Tibial nerve (tissue), 4 donors: ENCODE measurements at regions not wholly inside any gene's neighbourhood (a gene's known extent, or its start where the extent isn't known, plus 50 kb on each side); places are given as distances from the start of the nearest gene placed in this dataset.
"Not testable (repeated sequence)": the region's sequence is repeated elsewhere in the genome, so short reads cannot be mapped to it uniquely, and the experiment has no call there.

Experiments used
- DNase-seq, 2 donors: peaks; one replicate each; pipeline ENCODE4 v3.0.0-alpha.2; 2019; ENCODE audit warnings: low spot score in 2 of 2
- H3K27ac ChIP-seq, 4 donors: fragments of 200-600 bp; sonication (generic) in 3 of 4; one replicate each; pipeline ENCODE4 v1.5.1; 2017 to 2019; ENCODE audit warnings: mild to moderate bottlenecking in 1 of 4
- H3K27me3 ChIP-seq, 2 donors: fragments of 200-600 bp; sonication (generic) in 1 of 2; one replicate each; pipeline versions ENCODE4 v1.5.1 to v1.6.0; 2017 to 2019
- H3K36me3 ChIP-seq, 3 donors: fragments of 200-600 bp; sonication (generic); one replicate each; pipeline ENCODE4 v1.5.1; 2018 to 2019
- H3K4me1 ChIP-seq, 4 donors: fragments of 200-600 bp; sonication (generic) in 3 of 4; one replicate each; pipeline ENCODE4 v1.5.1; 2017 to 2019
- H3K4me3 ChIP-seq, 4 donors: fragments of 200-600 bp; sonication (generic) in 3 of 4; one replicate each; pipeline ENCODE4 v1.5.1; 2017 to 2019; ENCODE audit warnings: mild to moderate bottlenecking in 1 of 4, moderate library complexity in 1 of 4
- H3K9me3 ChIP-seq, 4 donors: fragments of 200-600 bp; sonication (generic) in 3 of 4; one replicate each; pipeline ENCODE4 v1.5.1; 2017 to 2019
- EP300 ChIP-seq, 2 donors: sonication (generic); formaldehyde crosslinking; IDR thresholded peaks; one replicate each; pipeline ENCODE4 v1.6.1; 2017; ENCODE audit warnings: antibody characterized with exemption in 2 of 2, mild to moderate bottlenecking in 1 of 2
- POLR2A ChIP-seq, 2 donors: fragments of 450-650 bp; IDR thresholded peaks; one replicate each; pipeline ENCODE4 v1.6.1; 2017; ENCODE audit warnings: antibody characterized with exemption in 2 of 2, mild to moderate bottlenecking in 2 of 2, moderate library complexity in 2 of 2
- WGBS, 2 donors: methylation state at CpG; one replicate each; pipeline ENCODE4 v1.1.5; 2018; 5-methylcytosine and 5-hydroxymethylcytosine counted together
- TF ChIP-seq, protein P1 (sequence below), 5 experiments: fragments of 200-600 bp in 3 of 5; fragments of 450-650 bp in 2 of 5; sonication (generic) in 3 of 5; IDR thresholded peaks; one replicate each; pipeline ENCODE4 v1.5.1; 2016 to 2019; ENCODE audit warnings: antibody characterized with exemption in 5 of 5, mild to moderate bottlenecking in 3 of 5, moderate library complexity in 2 of 5

DNA sequence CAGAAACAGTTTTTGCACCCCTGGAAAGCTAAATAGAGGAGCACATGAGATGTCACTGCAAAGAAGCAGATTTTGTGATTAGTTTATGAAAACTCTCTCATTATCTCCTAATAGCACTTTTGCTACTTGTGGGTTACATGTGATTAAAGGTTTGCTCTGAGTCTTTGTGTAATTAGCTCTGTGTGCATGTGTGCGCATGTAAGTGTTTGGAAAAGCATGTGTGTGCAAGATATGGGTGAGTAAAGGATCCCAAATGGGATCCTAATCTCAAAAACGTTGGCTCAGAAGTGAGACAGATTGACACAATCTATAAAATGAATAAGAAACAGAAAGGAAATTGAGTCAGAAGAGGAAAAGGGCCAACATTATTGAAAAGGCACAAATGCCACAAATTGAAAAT lies 104.5 kb downstream of the SKIDA1 start:
- WGBS, 2 donors: 62 to 69% methylated on average over 2 of the region's 2 CpGs
- H3K9me3 ChIP-seq: no peaks in the 10 kb centered on the region
- TF ChIP-seq POLR2A (IDR thresholded peaks at IDR 0.05) (no peak), EP300 (IDR thresholded peaks at IDR 0.05) (no peak)
- TF ChIP-seq, protein P1, sequence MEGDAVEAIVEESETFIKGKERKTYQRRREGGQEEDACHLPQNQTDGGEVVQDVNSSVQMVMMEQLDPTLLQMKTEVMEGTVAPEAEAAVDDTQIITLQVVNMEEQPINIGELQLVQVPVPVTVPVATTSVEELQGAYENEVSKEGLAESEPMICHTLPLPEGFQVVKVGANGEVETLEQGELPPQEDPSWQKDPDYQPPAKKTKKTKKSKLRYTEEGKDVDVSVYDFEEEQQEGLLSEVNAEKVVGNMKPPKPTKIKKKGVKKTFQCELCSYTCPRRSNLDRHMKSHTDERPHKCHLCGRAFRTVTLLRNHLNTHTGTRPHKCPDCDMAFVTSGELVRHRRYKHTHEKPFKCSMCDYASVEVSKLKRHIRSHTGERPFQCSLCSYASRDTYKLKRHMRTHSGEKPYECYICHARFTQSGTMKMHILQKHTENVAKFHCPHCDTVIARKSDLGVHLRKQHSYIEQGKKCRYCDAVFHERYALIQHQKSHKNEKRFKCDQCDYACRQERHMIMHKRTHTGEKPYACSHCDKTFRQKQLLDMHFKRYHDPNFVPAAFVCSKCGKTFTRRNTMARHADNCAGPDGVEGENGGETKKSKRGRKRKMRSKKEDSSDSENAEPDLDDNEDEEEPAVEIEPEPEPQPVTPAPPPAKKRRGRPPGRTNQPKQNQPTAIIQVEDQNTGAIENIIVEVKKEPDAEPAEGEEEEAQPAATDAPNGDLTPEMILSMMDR (IDR thresholded peaks at IDR 0.05): no peak
- no peaks in the 10 kb centered on the region for H3K27me3 ChIP-seq
- H3K4me1 ChIP-seq: no peaks in the 10 kb centered on the region
- H3K36me3 ChIP-seq: no peaks in the 10 kb centered on the region
- DNase-seq: no peak
- H3K27ac ChIP-seq: no peak overlapping the region
- no peak overlapping the region for H3K4me3 ChIP-seq

DNA sequence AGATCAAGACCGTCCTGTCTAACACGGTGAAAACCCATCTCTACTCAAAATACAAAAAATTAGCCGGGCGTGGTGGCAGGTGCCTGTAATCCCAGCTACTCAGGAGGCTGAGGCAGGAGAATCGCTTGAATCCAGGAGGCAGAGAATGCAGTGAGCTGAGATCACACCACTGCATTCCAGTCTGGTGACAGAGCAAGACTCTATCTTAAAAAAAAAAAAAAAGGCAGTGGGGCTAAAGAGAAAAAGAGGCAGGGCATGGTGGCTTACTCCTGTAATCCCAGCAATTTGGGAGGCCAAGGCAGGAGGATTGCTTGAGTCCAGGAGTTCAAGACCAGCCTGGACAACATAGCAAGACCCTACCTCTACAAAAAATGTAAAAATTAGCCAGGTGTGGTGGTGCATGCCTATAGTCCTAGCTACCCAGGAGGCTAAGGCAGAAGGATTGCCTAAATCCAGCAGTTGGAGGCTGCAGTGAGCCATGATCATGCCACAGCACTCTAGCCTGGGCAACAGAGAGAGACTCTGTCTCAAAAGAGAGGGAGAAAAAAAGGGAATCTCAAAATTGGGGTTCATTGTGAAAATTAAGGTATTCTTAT lies 106.4 kb downstream of the SKIDA1 start:
- not testable (repeated sequence) for H3K4me1 ChIP-seq, H3K36me3 ChIP-seq, H3K27ac ChIP-seq, H3K27me3 ChIP-seq, H3K4me3 ChIP-seq, H3K9me3 ChIP-seq, DNase-seq
- WGBS, 2 donors: 92 to 96% methylated on average over 5 of the region's 5 CpGs

DNA sequence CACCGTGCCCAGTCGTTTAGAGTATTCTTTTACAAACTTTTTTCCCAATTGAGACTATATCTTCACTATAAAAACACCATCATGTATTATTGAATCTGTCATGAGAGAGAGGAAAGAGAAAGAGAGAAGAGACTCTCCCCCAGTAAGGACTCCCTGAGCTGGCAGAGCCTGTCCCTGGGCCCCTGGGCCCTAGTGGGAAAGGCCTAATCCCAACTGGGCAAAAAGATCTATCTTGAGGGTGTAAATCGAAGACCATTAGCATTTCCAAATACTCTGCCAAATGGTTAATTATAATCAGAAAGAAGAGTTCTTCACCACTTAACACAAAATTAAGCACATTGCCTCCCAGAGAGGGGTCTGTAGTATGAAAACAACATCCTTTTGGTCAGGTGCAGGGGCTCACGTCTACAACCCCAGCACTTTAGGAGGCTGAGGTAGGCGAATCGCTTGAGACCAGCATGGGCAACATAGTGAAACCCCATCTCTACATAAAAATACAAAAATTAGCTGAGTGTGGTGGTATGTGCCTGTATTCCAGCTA lies 108.2 kb downstream of the SKIDA1 start:
- Histone ChIP-seq H3K36me3 (no peaks in the 10 kb centered on the region), H3K4me3 (no peak overlapping the region), H3K27me3 (no peaks in the 10 kb centered on the region), H3K9me3 (no peaks in the 10 kb centered on the region), H3K27ac (no peak overlapping the region), H3K4me1 (no peaks in the 10 kb centered on the region)
- 82 to 88% methylated on average over 6 of the region's 6 CpGs for WGBS, 2 donors
- DNase-seq: no peak
- TF ChIP-seq POLR2A (IDR thresholded peaks at IDR 0.05): no peak
- TF ChIP-seq, protein P1 (IDR thresholded peaks at IDR 0.05): no peak
- no peak for TF ChIP-seq EP300 (IDR thresholded peaks at IDR 0.05)

DNA sequence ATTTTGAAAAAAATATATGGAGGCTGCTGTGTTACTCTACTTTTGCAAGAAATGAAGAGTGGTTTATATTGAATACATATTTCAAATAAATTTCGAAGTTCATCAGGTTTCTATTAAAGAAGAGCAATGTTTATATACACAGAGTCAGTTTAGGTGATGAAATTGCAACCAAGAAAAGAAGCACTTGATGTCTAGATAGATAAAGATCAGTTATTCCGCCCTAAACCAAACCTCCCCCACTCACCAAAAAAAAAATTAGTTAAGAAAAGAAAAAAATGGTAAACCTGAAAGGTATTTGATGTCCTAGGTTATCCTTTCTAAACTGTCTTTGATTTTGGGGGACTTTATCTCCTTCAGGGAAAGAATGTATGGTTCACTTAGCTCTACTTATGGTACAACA lies 111.8 kb downstream of the SKIDA1 start:
- DNase-seq: no peak
- no peaks in the 10 kb centered on the region for H3K4me1 ChIP-seq
- TF ChIP-seq, protein P1 (IDR thresholded peaks at IDR 0.05): no peak
- TF ChIP-seq EP300 (IDR thresholded peaks at IDR 0.05) (no peak), POLR2A (IDR thresholded peaks at IDR 0.05) (no peak)
- no peak overlapping the region for H3K4me3 ChIP-seq
- H3K9me3 ChIP-seq: no peaks in the 10 kb centered on the region
- WGBS, 2 donors: 88 to 95% methylated on average over 2 of the region's 2 CpGs
- H3K36me3 ChIP-seq: no peaks in the 10 kb centered on the region
- no peaks in the 10 kb centered on the region for H3K27me3 ChIP-seq
- H3K27ac ChIP-seq: no peak overlapping the region

DNA sequence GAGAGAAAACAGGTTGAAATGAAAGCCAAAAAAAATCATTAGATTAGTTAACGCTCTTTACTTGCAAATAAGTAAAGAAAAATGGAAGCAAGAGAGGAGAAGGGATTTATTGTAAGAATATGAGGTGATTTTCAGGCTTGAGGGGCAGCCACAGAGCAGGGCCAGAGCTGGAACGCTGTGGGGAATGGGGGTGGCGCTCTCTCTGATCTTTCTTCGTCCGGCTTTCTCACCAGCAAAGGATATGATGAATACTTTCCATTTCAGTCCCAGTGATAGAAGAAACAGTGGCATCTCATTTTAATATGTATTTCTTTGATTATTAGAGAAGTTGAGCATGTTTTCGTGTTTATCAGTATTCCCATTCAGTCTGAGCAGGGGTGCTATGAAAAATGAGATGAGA lies 112.2 kb downstream of the SKIDA1 start:
- no peak for TF ChIP-seq EP300 (IDR thresholded peaks at IDR 0.05)
- no peak for TF ChIP-seq POLR2A (IDR thresholded peaks at IDR 0.05)
- TF ChIP-seq, protein P1 (IDR thresholded peaks at IDR 0.05): no peak
- Histone ChIP-seq H3K9me3 (no peaks in the 10 kb centered on the region), H3K4me3 (no peak overlapping the region), H3K36me3 (no peaks in the 10 kb centered on the region), H3K4me1 (no peaks in the 10 kb centered on the region), H3K27me3 (no peaks in the 10 kb centered on the region), H3K27ac (no peak overlapping the region)
- WGBS, 2 donors: 72 to 78% methylated on average over 6 of the region's 6 CpGs
- no peak for DNase-seq
